ENCODE measurements at regions not wholly inside any gene's neighbourhood (a gene's known extent, or its start where the extent isn't known, plus 50 kb on each side); places are given as distances from the start of the nearest gene placed in this dataset.

DNA sequence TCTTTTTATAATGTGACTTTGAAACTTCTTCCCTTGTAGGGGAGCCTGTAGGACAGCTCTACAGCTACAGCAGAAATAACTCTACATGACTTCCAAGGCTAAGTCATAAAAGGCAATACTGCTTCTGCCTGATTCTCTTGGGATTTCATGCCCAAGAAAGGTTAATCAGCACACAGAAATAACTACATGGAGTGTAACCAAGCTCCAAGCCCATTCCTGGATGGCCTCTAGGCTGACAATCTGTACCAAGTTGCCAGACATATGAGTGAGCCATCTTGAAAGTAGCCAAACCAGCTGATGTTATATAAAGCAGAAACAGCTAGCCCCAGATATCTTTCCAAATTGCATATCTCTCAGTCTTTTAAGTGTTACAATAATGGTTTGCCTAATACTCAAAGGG is 75.8 kb upstream of the OSTN start:
- no peak overlapping the region for H3K4me3 ChIP-seq (ENCODE audit: low read depth, low read length)
- no peak for TF ChIP-seq POLR2A (IDR thresholded peaks at IDR 0.05; ENCODE audit: extremely low read depth, insufficient read length)
- TF ChIP-seq, protein P1, sequence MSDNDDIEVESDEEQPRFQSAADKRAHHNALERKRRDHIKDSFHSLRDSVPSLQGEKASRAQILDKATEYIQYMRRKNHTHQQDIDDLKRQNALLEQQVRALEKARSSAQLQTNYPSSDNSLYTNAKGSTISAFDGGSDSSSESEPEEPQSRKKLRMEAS (IDR thresholded peaks at IDR 0.05; ENCODE audit: low read depth, low read length), result no peak
- TF ChIP-seq, protein P2, sequence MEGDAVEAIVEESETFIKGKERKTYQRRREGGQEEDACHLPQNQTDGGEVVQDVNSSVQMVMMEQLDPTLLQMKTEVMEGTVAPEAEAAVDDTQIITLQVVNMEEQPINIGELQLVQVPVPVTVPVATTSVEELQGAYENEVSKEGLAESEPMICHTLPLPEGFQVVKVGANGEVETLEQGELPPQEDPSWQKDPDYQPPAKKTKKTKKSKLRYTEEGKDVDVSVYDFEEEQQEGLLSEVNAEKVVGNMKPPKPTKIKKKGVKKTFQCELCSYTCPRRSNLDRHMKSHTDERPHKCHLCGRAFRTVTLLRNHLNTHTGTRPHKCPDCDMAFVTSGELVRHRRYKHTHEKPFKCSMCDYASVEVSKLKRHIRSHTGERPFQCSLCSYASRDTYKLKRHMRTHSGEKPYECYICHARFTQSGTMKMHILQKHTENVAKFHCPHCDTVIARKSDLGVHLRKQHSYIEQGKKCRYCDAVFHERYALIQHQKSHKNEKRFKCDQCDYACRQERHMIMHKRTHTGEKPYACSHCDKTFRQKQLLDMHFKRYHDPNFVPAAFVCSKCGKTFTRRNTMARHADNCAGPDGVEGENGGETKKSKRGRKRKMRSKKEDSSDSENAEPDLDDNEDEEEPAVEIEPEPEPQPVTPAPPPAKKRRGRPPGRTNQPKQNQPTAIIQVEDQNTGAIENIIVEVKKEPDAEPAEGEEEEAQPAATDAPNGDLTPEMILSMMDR (IDR thresholded peaks at IDR 0.05; ENCODE audit: low read depth, low read length), result no peak
- TF ChIP-seq MYC (IDR thresholded peaks at IDR 0.05; ENCODE audit: low read depth, low read length), result no peak
- DNase-seq (ENCODE audit: low read depth), result no peak

GRCh38 chr3:191120447-191121298 is 78.4 kb upstream of the OSTN start:
- TF ChIP-seq, protein P1 (IDR thresholded peaks at IDR 0.05; ENCODE audit: low read depth, low read length), result no peak
- TF ChIP-seq POLR2A (IDR thresholded peaks at IDR 0.05; ENCODE audit: extremely low read depth, insufficient read length), result no peak
- TF ChIP-seq MYC (IDR thresholded peaks at IDR 0.05; ENCODE audit: low read depth, low read length), result no peak
- TF ChIP-seq, protein P2 (IDR thresholded peaks at IDR 0.05; ENCODE audit: low read depth, low read length), result no peak
- no peak for DNase-seq (ENCODE audit: low read depth)
- H3K4me3 ChIP-seq (ENCODE audit: low read depth, low read length), result no peak overlapping the region

DNA sequence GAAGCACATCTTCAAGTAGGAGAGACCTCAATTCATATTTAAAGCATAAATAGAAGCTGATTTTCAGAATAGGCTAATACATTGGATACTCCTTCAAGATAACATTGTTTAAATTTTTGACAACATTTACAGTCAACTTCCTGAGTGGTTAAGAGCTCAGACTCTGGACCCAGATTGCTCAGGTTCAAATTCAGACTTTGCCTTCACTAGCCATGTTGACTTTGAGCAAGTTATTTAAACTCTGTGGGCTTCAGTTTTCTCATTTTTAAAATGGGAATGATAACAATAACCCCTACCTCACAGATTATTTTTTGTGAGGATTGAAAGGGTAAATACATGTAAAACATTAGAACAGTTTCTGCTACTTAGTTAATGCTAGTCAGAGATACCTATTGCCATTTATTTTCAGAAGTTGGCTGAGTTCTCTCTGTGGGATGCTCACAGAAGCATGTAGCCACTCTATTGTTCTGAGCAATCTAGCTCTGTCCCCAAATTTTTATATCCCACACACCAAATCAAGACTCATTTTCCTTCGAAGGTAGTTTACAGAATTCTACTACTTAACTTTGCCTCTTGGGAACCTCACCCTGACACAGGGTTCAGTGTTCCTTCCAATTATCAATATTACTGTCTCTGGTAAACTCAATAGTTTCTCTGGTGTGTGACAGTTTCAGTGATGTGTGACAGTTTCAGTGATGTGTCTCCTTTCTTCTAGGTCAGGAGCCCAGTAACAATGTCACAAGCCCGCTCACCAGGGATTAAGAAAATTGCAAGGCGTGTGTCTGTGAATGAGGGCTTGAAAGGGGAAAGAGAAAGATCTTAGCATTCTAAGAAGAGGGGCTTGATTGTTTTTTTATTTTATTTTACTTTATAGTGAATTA is 79.4 kb upstream of the OSTN start:
- TF ChIP-seq MYC (IDR thresholded peaks at IDR 0.05; ENCODE audit: low read depth, low read length) (no peak), POLR2A (IDR thresholded peaks at IDR 0.05; ENCODE audit: extremely low read depth, insufficient read length) (no peak)
- TF ChIP-seq, protein P1 (IDR thresholded peaks at IDR 0.05; ENCODE audit: low read depth, low read length), result no peak
- TF ChIP-seq, protein P2 (IDR thresholded peaks at IDR 0.05; ENCODE audit: low read depth, low read length), result no peak
- H3K4me3 ChIP-seq (ENCODE audit: low read depth, low read length), result no peak overlapping the region
- no peak for DNase-seq (ENCODE audit: low read depth)

DNA sequence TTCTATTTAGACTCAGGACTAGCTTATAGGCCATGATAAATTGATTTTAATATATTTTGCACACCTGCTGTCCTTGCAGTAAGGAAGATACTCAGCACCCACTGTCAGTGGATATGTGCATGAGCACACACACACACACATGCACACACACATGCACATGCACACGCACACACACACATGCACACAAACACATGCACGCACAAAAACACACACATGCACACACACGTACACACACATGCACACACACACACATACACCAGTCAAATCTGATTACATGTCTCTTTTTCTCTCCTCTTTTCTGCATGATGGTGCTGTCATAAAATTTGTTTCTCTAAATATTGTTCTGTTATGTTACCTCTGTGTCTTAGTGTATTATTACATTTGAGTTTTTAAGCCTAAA is 87.3 kb upstream of the OSTN start:
- no peak for TF ChIP-seq MYC (IDR thresholded peaks at IDR 0.05; ENCODE audit: low read depth, low read length)
- no peak for TF ChIP-seq POLR2A (IDR thresholded peaks at IDR 0.05; ENCODE audit: extremely low read depth, insufficient read length)
- TF ChIP-seq, protein P1 (IDR thresholded peaks at IDR 0.05; ENCODE audit: low read depth, low read length), result no peak
- TF ChIP-seq, protein P2 (IDR thresholded peaks at IDR 0.05; ENCODE audit: low read depth, low read length), result no peak
- no peak overlapping the region for H3K4me3 ChIP-seq (ENCODE audit: low read depth, low read length)
- no peak for DNase-seq (ENCODE audit: low read depth)

- no peak for DNase-seq (ENCODE audit: low read depth)
These were observed 93.6 kb upstream of the OSTN start for GRCh38 chr3:191105418-191105817.

More at GRCh38 chr3:191105418-191105817, 93.6 kb upstream of the OSTN start:
- TF ChIP-seq MYC (IDR thresholded peaks at IDR 0.05; ENCODE audit: low read depth, low read length) (no peak), POLR2A (IDR thresholded peaks at IDR 0.05; ENCODE audit: extremely low read depth, insufficient read length) (no peak)
- TF ChIP-seq, protein P2 (IDR thresholded peaks at IDR 0.05; ENCODE audit: low read depth, low read length), result no peak
- TF ChIP-seq, protein P1 (IDR thresholded peaks at IDR 0.05; ENCODE audit: low read depth, low read length), result no peak
- no peak overlapping the region for H3K4me3 ChIP-seq (ENCODE audit: low read depth, low read length)
